ENCODE measurements at regions not wholly inside any gene's neighbourhood (a gene's known extent, or its start where the extent isn't known, plus 50 kb on each side); places are given as distances from the start of the nearest gene placed in this dataset.

DNA sequence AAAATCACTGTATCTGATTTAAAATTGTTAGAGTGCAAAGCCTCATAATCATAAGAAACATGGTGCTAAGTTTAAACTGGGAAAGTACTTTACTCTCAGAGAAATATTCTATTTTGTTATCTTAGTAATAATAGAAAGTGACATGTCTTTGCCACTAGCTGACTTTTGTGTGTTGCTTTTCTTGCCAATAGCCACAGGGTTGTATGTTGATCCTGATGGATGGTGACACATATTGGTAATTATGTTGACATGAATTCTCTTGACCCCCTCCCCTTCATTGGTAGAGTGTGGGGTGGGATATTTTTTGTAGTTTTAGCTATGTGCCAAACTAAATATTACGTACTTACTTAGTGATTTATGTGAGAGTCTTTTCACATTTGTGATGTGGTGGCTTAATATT is 103.1 kb upstream of the MAP9 start (continued):
- TF ChIP-seq ZNF3 (CRISPR knock-in tag; IDR thresholded peaks at IDR 0.05) (no peak), CBFA2T3 (IDR thresholded peaks at IDR 0.05) (no peak), THRAP3 (IDR thresholded peaks at IDR 0.05; ENCODE audit: borderline replicate concordance) (no peak)

DNA sequence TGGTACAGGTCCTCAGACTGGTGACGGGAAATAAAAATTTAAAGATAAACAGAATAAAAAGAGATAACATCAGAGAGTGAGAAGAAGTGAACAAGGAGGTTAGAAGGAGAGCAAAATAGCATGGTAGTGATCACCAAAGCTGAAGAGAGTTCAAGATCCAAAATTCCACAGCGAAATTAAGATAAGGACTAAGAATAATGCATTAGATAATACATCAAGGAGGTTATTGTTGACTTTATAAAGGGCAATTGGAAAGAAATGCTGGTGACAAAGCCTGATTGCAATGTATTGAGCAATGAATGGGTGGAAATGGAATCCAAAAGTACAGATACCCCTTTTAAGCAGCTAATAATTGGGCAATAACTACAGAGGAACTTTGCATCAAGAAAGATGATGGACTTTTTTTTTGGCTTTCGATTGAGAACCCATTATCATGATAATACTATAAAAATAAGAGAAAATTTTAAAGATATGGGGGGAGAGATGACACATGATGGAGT is 101.6 kb upstream of the MAP9 start:
- DNase-seq (ENCODE audit: extremely low read depth in 1 of 4, low spot score in 3 of 4) (no peak), ATAC-seq (no peak), FAIRE-seq (no peak)
- H3K9me3 ChIP-seq (replicated peaks; ENCODE audit: control insufficient read depth, insufficient read depth, low read depth, low read length) = no peaks in the 10 kb centered on the region
- H3K4me3 ChIP-seq = no peak overlapping the region
- H2AFZ ChIP-seq (ENCODE audit: low read depth, low read length) = no peak overlapping the region
- H3K9ac ChIP-seq (ENCODE audit: insufficient read depth in 1 of 2, low read depth in 2 of 2, low read length in 2 of 2) = no peak overlapping the region
- no peaks in the 10 kb centered on the region for H3K27me3 ChIP-seq (ENCODE audit: control insufficient read depth in 2 of 2, insufficient read depth in 2 of 2, low read length in 2 of 2)
- WGBS (ENCODE audit: insufficient coverage, low coverage, missing lambda C conversion rate) = 4% methylated on average over 3 of the region's 3 CpGs
- intact Hi-C loops (cut with micrococcal nuclease) = no loop called here
- H3K27ac ChIP-seq (ENCODE audit: extremely low read depth, low read depth, low read length) = no peak overlapping the region
- no peaks in the 10 kb centered on the region for H4K20me1 ChIP-seq (replicated peaks; ENCODE audit: control insufficient read depth, insufficient read depth, low read length)
- TF ChIP-seq MTA1 (IDR thresholded peaks at IDR 0.05; ENCODE audit: borderline replicate concordance) = no peak
- TF ChIP-seq PRMT5 (CRISPR knock-in tag; IDR thresholded peaks at IDR 0.05) = no peak
- TF ChIP-seq RBM17 (IDR thresholded peaks at IDR 0.05; ENCODE audit: borderline replicate concordance, low read depth, low read length) = no peak
- no peak for TF ChIP-seq CAMTA2 (CRISPR knock-in tag; conservative IDR thresholded peaks at IDR 0.05)
- no peak for TF ChIP-seq KHSRP (IDR thresholded peaks at IDR 0.05)
- no peak for TF ChIP-seq CBX1 (IDR thresholded peaks at IDR 0.05; ENCODE audit: low read depth)
- TF ChIP-seq MYBL2 (IDR thresholded peaks at IDR 0.05; ENCODE audit: low read depth) = no peak
- no peak for TF ChIP-seq MYBL2 (CRISPR knock-in tag; IDR thresholded peaks at IDR 0.05; ENCODE audit: borderline replicate concordance)
- no peak for TF ChIP-seq RBM25 (IDR thresholded peaks at IDR 0.05; ENCODE audit: low read depth, low read length, severe bottlenecking)
- TF ChIP-seq ZC3H8 (IDR thresholded peaks at IDR 0.05) = no peak
- TF ChIP-seq, protein P1, sequence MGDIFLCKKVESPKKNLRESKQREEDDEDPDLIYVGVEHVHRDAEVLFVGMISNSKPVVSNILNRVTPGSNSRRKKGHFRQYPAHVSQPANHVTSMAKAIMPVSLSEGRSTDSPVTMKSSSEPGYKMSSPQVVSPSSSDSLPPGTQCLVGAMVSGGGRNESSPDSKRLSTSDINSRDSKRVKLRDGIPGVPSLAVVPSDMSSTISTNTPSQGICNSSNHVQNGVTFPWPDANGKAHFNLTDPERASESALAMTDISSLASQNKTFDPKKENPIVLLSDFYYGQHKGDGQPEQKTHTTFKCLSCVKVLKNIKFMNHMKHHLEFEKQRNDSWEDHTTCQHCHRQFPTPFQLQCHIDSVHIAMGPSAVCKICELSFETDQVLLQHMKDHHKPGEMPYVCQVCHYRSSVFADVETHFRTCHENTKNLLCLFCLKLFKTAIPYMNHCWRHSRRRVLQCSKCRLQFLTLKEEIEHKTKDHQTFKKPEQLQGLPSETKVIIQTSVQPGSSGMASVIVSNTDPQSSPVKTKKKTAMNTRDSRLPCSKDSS (IDR thresholded peaks at IDR 0.05; ENCODE audit: low read depth, partially characterized antibody) = no peak
- TF ChIP-seq ZNF561 (CRISPR knock-in tag; conservative IDR thresholded peaks at IDR 0.05) = no peak
- TF ChIP-seq, protein P2, sequence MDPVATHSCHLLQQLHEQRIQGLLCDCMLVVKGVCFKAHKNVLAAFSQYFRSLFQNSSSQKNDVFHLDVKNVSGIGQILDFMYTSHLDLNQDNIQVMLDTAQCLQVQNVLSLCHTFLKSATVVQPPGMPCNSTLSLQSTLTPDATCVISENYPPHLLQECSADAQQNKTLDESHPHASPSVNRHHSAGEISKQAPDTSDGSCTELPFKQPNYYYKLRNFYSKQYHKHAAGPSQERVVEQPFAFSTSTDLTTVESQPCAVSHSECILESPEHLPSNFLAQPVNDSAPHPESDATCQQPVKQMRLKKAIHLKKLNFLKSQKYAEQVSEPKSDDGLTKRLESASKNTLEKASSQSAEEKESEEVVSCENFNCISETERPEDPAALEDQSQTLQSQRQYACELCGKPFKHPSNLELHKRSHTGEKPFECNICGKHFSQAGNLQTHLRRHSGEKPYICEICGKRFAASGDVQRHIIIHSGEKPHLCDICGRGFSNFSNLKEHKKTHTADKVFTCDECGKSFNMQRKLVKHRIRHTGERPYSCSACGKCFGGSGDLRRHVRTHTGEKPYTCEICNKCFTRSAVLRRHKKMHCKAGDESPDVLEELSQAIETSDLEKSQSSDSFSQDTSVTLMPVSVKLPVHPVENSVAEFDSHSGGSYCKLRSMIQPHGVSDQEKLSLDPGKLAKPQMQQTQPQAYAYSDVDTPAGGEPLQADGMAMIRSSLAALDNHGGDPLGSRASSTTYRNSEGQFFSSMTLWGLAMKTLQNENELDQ (CRISPR knock-in tag; IDR thresholded peaks at IDR 0.05; ENCODE audit: borderline replicate concordance) = no peak
- BruUV-seq (replicated peaks) = no TSS peak
- no peak overlapping the region for H3K4me2 ChIP-seq (ENCODE audit: insufficient read depth, low read length)
- H3K9me1 ChIP-seq (ENCODE audit: control insufficient read depth, insufficient read depth, low read length) = no peaks in the 10 kb centered on the region
- no peaks in the 10 kb centered on the region for H3K79me2 ChIP-seq (ENCODE audit: control insufficient read depth, insufficient read depth, low read length)
- ChIA-PET POLR2A (no interaction called here), CTCF (ENCODE audit: low intra/inter-chr PET ratio) (no interaction called here)
- H3K4me1 ChIP-seq (replicated peaks in 1 of 2; ENCODE audit: control insufficient read depth in 2 of 2, insufficient read depth in 2 of 2, low read length in 2 of 2) = no peaks in the 10 kb centered on the region
- in situ Hi-C loops (cut with MboI) = no loop called here
- H3K36me3 ChIP-seq (ENCODE audit: control insufficient read depth, insufficient read depth, low read length) = no peaks in the 10 kb centered on the region

Data from K562 (cell line).